Activated T-helper 17 cell treated with anti-CD3 and anti-CD28 coated beads, Interleukin-2, amount 50 U/mL, for 72 hours (primary cell): ENCODE measurements at regions not wholly inside any gene's neighbourhood (a gene's known extent, or its start where the extent isn't known, plus 50 kb on each side); places are given as distances from the start of the nearest gene placed in this dataset.
"Not testable (repeated sequence)": the region's sequence is repeated elsewhere in the genome, so short reads cannot be mapped to it uniquely, and the experiment has no call there.

ENCODE experiments used
- ATAC-seq: fragments of 150-1000 bp; cut with Tn5 transposase; replicated peaks from 2 replicates; pipeline ENCODE4 v1.10.0; 2021; ENCODE audit warnings: mild to moderate bottlenecking, moderate library complexity
- H3K27ac Mint-ChIP-seq: one replicate; pipeline ENCODE4 v1.8.0; 2022; ENCODE audit warnings: mixed read lengths
- H3K27me3 Mint-ChIP-seq: one replicate; pipeline ENCODE4 v1.8.0; 2022; ENCODE audit warnings: mixed read lengths
- H3K36me3 Mint-ChIP-seq: one replicate; pipeline ENCODE4 v1.8.0; 2022; ENCODE audit warnings: low read depth, mild to moderate bottlenecking, mixed read lengths
- H3K4me1 Mint-ChIP-seq: one replicate; pipeline ENCODE4 v1.8.0; 2022; ENCODE audit warnings: mixed read lengths
- H3K4me3 Mint-ChIP-seq: one replicate; pipeline ENCODE4 v1.8.0; 2022; ENCODE audit warnings: mild to moderate bottlenecking, mixed read lengths
- H3K9me3 Mint-ChIP-seq: one replicate; pipeline ENCODE4 v1.8.0; 2022; ENCODE audit warnings: mixed read lengths

DNA sequence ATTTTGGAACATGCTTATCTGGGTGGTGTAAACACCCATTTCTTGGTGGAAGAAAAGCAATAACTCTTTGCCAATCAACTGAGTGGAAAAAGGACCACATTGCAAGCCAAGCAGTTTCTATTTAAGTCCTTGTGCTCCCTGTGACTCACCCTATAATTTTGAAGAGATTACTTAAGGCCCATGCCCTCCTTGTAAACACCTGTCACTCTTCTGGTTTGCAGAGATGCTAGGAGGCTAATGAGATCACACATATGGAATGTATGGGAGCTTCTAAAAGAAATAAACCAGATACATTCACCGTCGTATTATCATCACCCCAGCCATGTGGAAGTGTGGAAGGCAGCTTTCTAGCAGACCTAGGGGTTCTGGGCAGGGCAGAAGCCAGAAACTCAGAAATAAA is 337.1 kb downstream of the GADD45G start:
- no peaks in the 10 kb centered on the region for H3K36me3 Mint-ChIP-seq
- no peak overlapping the region for H3K27ac Mint-ChIP-seq
- peaks cover 8% of the 10 kb centered on the region for H3K4me1 Mint-ChIP-seq
- no peak overlapping the region for H3K4me3 Mint-ChIP-seq
- H3K27me3 Mint-ChIP-seq: peaks cover 23% of the 10 kb centered on the region
- ATAC-seq: peak; percentile 77
- no peaks in the 10 kb centered on the region for H3K9me3 Mint-ChIP-seq

DNA sequence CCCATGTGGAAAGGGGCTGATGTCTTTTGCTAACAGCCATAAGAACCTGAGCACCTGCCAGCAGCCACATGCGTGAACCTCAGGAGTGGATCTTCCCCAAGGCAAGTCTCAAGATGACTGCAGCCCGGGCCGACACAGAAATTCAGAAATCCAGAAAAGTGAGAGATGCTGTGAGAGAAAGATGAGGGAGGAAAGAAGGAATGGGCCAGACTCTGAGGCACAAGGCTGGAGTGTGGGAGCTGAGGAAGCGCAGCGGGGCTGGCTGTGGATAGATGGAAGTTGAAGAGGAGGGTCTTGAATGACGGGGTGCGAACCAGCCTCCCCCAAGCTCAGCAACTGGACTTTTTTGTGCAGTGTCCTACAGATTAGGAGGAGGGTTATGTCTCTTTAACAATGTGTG is 337.8 kb downstream of the GADD45G start:
- Mint-ChIP-seq H3K27me3 (peaks cover 23% of the 10 kb centered on the region), H3K36me3 (no peaks in the 10 kb centered on the region), H3K27ac (no peak overlapping the region), H3K4me3 (no peak overlapping the region), H3K4me1 (peaks cover 8% of the 10 kb centered on the region), H3K9me3 (no peaks in the 10 kb centered on the region)
- no peak for ATAC-seq

DNA sequence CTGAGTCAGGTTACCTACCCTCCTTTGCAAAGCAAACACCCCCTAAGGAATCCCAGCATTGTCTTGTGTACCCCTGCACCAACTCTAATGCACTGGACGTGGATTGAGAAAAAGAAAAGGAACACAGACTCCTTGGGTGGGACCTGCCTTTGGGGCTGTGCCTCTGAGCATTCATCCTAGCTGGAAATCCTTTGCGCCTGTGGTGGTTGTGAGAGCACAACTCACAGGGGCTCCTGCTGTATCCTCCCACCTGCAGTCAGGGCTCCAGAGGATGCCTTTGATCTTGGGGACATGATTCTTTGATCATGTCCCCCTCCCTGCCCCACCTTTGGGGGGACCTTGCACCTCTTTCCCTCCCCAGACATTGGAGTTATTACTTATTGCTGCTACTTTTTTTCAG is 338.5 kb downstream of the GADD45G start:
- no peak for ATAC-seq
- no peaks in the 10 kb centered on the region for H3K9me3 Mint-ChIP-seq
- no peak overlapping the region for H3K4me3 Mint-ChIP-seq
- no peaks in the 10 kb centered on the region for H3K36me3 Mint-ChIP-seq
- no peak overlapping the region for H3K27ac Mint-ChIP-seq
- peaks cover 8% of the 10 kb centered on the region for H3K4me1 Mint-ChIP-seq
- peaks cover 23% of the 10 kb centered on the region for H3K27me3 Mint-ChIP-seq

DNA sequence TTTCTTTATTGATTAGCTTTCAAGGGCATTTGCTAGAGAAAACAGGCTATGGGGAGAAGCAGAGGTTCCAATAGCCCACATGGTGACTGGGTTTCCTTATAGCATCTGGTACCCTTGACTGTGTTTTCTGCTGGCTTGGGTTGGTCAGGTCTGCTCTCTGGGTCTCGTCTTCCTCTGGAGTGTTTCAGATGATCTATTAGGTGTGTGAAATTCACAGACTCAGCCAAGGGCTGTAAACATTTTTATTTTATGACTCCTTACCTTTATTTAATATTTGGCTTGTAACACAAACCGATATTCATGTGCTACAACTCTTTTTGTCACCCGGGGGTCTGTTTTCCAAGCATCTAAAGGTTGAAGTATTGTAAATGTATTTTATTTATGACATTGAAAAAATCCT is 338.9 kb downstream of the GADD45G start:
- peaks cover 8% of the 10 kb centered on the region for H3K4me1 Mint-ChIP-seq
- H3K4me3 Mint-ChIP-seq: no peak overlapping the region
- H3K9me3 Mint-ChIP-seq: no peaks in the 10 kb centered on the region
- H3K27me3 Mint-ChIP-seq: peaks cover 22% of the 10 kb centered on the region
- no peaks in the 10 kb centered on the region for H3K36me3 Mint-ChIP-seq
- no peak for ATAC-seq
- no peak overlapping the region for H3K27ac Mint-ChIP-seq

DNA sequence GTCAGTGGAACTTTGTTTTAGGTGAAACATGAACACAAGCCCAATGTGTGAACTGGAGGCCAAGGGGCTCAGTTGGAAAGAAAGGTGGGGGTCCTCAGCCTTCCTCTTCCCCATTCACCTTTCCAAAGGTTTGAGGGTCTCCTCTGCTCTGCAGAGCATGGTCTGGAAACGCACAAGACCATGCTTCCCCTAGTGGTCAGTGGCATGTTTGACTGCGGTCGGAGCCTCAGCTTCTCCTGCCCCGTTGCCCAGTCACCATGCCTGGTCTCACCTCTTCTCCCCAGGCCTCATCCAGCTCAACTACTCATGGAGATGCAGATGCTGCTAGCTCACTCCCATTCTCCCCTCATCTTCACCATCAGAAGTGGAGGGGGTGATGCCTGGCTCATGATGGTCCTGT is 340.3 kb downstream of the GADD45G start:
- no peak for ATAC-seq
- Mint-ChIP-seq H3K27me3 (peaks cover 14% of the 10 kb centered on the region), H3K36me3 (no peaks in the 10 kb centered on the region), H3K4me1 (peaks cover 8% of the 10 kb centered on the region), H3K27ac (no peak overlapping the region), H3K4me3 (no peak overlapping the region), H3K9me3 (no peaks in the 10 kb centered on the region)

DNA sequence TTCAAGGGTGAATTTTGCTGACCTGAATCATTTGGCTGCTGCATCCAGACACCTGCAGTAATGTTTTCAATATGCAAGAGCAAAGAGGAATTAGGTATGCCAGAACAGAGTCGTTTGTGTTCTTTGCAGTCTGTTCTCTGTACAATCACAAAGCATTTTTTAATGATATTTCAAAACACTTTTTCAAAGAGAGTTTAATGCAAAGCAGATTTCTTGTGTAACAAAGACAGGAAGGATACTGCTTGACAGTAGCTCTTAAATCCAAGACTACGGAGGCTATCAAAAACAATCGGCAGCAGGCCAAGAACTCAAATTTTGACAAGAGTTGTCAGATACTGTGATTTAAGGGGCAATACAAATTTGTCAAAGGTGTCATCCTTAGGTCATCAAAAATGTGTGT is 341.9 kb downstream of the GADD45G start:
- no peak for ATAC-seq
- Mint-ChIP-seq H3K27ac (no peak overlapping the region), H3K9me3 (no peaks in the 10 kb centered on the region), H3K4me3 (no peak overlapping the region), H3K4me1 (peaks cover 4% of the 10 kb centered on the region), H3K27me3 (peaks cover 11% of the 10 kb centered on the region), H3K36me3 (no peaks in the 10 kb centered on the region)

DNA sequence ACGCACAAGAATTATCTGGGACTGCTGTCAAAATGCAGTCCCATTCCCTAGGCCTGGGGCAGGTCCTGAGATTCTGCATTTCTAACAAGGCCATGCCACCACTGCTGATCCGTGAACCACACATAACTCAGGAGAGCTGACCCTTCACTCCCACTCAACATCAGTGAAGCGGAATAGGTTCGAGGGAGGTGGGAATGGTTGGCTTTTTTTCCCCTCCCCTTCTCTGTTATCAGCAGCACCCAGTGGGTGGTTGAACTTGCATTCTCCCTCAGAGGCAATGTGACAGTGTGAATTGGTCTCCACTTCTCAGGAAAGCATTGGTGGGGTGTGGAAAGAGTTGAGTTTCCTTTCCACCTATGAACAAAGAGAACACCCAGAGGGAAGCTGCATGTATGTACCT is 344.3 kb downstream of the GADD45G start:
- ATAC-seq: no peak
- H3K4me1 Mint-ChIP-seq: peaks cover 6% of the 10 kb centered on the region
- H3K4me3 Mint-ChIP-seq: no peak overlapping the region
- no peaks in the 10 kb centered on the region for H3K36me3 Mint-ChIP-seq
- peaks cover 7% of the 10 kb centered on the region for H3K27me3 Mint-ChIP-seq
- no peak overlapping the region for H3K27ac Mint-ChIP-seq
- H3K9me3 Mint-ChIP-seq: no peaks in the 10 kb centered on the region

DNA sequence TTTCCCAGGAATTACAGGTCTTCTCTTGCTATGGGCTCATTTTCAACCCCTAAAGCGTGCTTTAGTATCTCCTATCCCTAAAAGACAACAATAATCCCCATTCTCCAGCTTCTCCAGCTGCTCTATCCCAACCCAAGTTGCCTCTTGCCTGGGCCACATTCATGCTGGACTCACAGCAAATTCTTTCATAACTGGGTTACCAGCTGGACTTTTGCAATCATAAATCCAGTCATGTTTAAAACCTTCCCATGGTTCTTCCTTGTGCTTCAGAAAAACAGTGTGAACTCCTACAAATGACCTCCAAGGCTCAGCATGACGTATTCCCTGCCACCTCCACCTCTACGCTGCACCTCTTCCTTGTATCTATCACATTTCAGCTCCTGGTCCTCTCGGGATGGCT is 346.9 kb downstream of the GADD45G start:
- Mint-ChIP-seq H3K27ac (no peak overlapping the region), H3K9me3 (no peaks in the 10 kb centered on the region), H3K4me1 (peaks cover 6% of the 10 kb centered on the region), H3K4me3 (no peak overlapping the region), H3K36me3 (no peaks in the 10 kb centered on the region), H3K27me3 (peaks cover 7% of the 10 kb centered on the region)
- ATAC-seq: no peak

DNA sequence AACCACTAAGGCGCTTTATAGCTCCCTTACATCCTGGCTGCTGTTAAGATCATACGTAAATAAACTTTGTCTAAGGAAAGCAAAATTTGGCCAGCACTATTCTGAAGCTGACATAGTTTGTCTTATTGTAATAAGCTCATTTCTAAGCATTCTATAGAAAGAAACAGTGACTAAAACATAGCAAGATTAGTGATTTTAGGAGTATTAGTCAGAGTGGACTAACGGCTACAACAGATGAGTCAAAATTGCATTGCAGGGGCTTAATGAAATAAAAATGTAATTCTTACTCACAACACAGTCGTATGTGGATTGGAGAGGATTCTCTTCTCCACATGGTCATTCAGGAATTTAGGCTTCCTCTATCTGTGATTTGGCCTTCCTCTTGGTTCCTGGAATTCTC is 347.6 kb downstream of the GADD45G start:
- peaks cover 7% of the 10 kb centered on the region for H3K27me3 Mint-ChIP-seq
- peaks cover 6% of the 10 kb centered on the region for H3K4me1 Mint-ChIP-seq
- peak overlapping the region; percentile 80 for H3K27ac Mint-ChIP-seq
- H3K9me3 Mint-ChIP-seq: no peaks in the 10 kb centered on the region
- H3K36me3 Mint-ChIP-seq: no peaks in the 10 kb centered on the region
- peak overlapping the region; percentile 23 for H3K4me3 Mint-ChIP-seq
- peak; percentile 80 for ATAC-seq

DNA sequence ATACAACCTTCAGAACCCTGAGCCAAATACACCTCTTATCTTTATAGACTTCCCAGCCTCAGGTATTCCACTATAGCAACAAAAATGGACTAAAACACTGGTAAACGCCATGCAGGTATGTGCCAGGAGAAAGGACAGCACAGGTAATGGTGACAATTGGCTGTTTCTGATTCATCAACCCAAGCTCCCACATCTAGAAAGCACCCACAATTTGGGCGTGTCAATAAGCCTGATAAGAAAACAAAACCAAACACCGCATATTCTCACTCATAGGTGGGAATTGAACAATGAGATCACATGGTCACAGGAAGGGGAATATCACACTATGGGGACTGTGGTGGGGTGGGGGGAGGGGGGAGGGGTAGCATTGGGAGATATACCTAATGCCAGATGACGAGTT is 348.5 kb downstream of the GADD45G start:
- peak; percentile 69 for ATAC-seq
- Mint-ChIP-seq H3K27ac (peak overlapping the region; percentile 80), H3K4me3 (peak overlapping the region; percentile 23)

DNA sequence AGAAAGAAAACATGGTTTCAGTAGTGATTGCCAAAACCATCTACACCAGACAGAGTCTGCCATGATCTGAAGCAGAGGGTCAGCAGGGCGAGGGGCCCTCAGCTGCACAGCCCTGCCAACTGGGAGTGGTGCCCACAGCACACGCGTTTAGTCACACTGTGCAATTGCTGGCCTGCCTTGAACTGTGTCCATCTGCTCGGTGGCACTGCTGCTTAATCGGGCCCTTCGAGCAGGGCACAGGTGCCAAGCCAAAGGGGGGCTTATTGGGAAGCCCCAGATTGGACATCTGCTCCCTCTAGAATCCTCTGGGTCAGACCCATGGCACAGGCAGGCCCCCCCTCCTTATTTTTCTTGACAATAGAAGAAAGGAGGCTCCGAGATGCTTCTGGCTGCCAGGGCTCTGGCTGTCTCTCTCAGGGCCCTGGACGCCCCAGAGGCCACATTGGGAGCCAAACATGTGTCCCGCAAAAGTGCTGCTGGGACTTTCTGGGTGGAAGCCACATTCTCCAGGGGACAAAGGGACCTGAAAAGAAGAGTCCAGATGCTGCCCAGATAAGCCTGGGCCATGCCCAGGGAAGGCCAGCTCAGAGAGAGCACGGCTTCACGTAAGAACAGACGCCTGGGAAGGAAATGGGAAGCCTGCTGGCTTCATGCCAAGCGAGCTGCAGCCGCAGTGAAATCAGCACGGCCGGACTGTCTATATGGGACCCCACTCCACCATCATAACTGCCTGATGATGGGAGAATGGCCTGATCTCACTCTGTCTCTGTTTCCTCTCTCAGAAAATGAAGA is 349.2 kb downstream of the GADD45G start:
- H3K9me3 Mint-ChIP-seq: no peaks in the 10 kb centered on the region
- H3K36me3 Mint-ChIP-seq: no peaks in the 10 kb centered on the region
- ATAC-seq: no peak

More for the DNA sequence above, 348.5 kb downstream of the GADD45G start:
- not testable (repeated sequence) for H3K36me3 Mint-ChIP-seq, H3K27me3 Mint-ChIP-seq, H3K4me1 Mint-ChIP-seq, H3K9me3 Mint-ChIP-seq

DNA sequence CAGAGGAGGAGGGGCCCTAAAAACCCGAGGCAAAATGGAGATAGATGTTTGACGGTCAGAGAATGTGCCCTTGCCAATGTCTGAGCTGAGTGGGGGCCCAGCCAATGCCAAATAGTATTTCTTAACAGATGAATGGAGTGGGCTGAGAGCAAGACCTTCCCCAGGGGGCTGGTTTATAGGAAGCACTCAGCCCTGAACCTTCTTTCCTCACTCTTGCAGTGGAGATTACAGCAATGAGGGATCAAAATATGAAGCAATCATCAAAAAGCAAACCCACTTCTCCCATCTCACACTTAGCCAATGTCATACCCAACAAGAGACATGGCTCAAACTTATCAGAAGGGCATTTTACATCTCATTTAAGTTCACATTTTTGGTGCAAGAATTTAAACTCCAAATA is 350.3 kb downstream of the GADD45G start:
- Mint-ChIP-seq H3K4me3 (no peak overlapping the region), H3K9me3 (no peaks in the 10 kb centered on the region), H3K27me3 (peaks cover 2% of the 10 kb centered on the region), H3K27ac (no peak overlapping the region), H3K4me1 (peaks cover 6% of the 10 kb centered on the region), H3K36me3 (no peaks in the 10 kb centered on the region)
- ATAC-seq: no peak

More for the DNA sequence above, 349.2 kb downstream of the GADD45G start:
- peaks cover 7% of the 10 kb centered on the region for H3K27me3 Mint-ChIP-seq
- no peak overlapping the region for H3K27ac Mint-ChIP-seq
- H3K4me3 Mint-ChIP-seq: no peak overlapping the region
- H3K4me1 Mint-ChIP-seq: peaks cover 6% of the 10 kb centered on the region

DNA sequence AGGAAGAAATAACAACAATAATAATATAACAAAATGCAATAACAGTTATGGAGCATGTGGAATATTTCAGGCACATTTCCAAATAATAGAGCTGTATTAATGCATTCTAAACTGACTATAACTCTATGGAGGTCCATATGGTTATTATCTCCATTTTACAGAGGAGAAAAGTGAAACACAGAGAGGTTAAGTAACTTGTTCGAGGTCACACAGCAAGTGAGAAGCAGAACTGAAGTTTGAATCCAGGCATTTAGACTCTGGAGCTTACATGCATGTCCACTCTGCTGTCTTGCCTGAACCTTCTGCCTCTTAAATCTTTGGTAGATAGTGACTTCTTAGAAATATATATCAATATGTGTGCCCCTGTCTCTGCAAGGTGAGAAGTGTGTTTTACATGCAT is 350.8 kb downstream of the GADD45G start:
- Mint-ChIP-seq H3K4me1 (peaks cover 6% of the 10 kb centered on the region), H3K4me3 (no peak overlapping the region), H3K36me3 (no peaks in the 10 kb centered on the region), H3K9me3 (no peaks in the 10 kb centered on the region), H3K27me3 (no peaks in the 10 kb centered on the region), H3K27ac (no peak overlapping the region)
- ATAC-seq: no peak

DNA sequence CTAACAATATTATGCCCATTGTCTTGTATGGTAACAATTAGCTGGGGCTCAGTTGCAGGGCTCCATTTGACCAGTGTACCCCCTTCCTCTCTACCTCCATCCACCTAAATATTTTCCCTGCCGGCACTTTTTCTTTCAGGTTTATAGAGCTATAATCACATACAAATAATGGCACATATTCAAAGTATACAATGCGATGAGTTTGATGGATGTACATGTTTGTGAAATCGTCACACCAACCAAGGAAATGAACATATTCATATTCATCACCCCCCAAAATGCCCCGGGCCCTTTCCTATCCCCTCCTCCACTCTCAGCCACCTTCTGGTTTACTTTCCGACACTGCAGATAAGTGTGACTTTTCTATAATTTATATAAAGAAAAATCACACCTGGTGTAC is 351.5 kb downstream of the GADD45G start:
- ATAC-seq: no peak
- Mint-ChIP-seq H3K36me3 (no peaks in the 10 kb centered on the region), H3K9me3 (no peaks in the 10 kb centered on the region), H3K4me1 (peaks cover 11% of the 10 kb centered on the region), H3K27ac (no peak overlapping the region), H3K4me3 (no peak overlapping the region), H3K27me3 (no peaks in the 10 kb centered on the region)

DNA sequence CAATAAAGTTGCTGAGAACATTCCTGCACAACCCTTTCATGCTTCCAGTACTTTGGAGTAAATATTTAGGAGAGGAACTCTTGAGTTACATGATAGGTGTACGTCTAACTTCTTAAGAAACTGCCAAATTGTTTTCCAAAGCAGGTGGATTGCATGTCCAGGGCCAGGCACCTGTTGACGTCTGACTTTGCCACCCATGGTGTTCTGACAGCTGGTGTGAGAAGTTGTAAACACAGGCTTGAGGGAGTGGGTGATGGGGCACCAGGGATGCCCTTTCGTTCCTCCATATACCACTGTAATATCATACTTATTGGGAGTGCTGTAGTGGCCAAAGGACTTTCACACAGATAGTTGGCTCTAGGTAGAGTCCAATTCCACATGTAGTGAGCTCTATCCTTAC is 352.1 kb downstream of the GADD45G start:
- Mint-ChIP-seq H3K27ac (no peak overlapping the region), H3K27me3 (no peaks in the 10 kb centered on the region), H3K9me3 (no peaks in the 10 kb centered on the region), H3K4me1 (peaks cover 17% of the 10 kb centered on the region), H3K36me3 (no peaks in the 10 kb centered on the region), H3K4me3 (no peak overlapping the region)
- no peak for ATAC-seq

DNA sequence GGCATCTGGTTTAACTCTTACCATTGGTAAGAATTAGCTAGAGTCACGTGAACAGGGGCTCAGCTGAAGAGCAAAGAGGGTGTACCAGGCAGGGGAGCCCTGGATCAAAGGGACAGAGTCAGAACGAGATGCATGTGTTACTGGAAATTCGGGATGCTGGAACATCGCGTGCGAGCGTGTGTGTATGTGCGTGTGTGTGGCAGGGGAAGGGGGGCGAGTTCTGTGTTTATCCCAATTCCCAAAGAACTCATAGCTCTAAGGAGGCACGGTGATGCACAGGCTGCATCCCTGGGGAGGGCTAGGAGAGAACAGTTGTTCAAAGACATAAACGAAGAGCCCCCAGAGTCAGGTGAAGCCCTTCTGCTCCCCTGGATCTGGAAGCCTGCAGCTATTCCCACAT is 353.3 kb downstream of the GADD45G start:
- no peak overlapping the region for H3K27ac Mint-ChIP-seq
- ATAC-seq: no peak
- H3K4me1 Mint-ChIP-seq: peaks cover 15% of the 10 kb centered on the region
- H3K36me3 Mint-ChIP-seq: no peaks in the 10 kb centered on the region
- no peaks in the 10 kb centered on the region for H3K27me3 Mint-ChIP-seq
- H3K4me3 Mint-ChIP-seq: no peak overlapping the region
- no peaks in the 10 kb centered on the region for H3K9me3 Mint-ChIP-seq
